Breast epithelium (tissue), 4 donors: ENCODE measurements at regions not wholly inside any gene's neighbourhood (a gene's known extent, or its start where the extent isn't known, plus 50 kb on each side); places are given as distances from the start of the nearest gene placed in this dataset.

Source experiments
- DNase-seq, 2 donors: peaks; one replicate each; pipeline ENCODE4 v3.0.0-alpha.2; 2019; ENCODE audit warnings: low spot score in 2 of 2
- H3K27ac ChIP-seq, 2 donors: fragments of 200-600 bp; sonication (generic) in 1 of 2; one replicate each; pipeline ENCODE4 v1.5.1; 2016 to 2019; ENCODE audit warnings: mild to moderate bottlenecking in 1 of 2
- H3K27me3 ChIP-seq, 2 donors: fragments of 200-600 bp; sonication (generic) in 1 of 2; one replicate each; pipeline versions ENCODE4 v1.5.1 to v1.6.0; 2017 to 2019; ENCODE audit warnings: control low read depth in 1 of 2, mild to moderate bottlenecking in 1 of 2
- H3K36me3 ChIP-seq: fragments of 200-600 bp; one replicate; pipeline ENCODE4 v1.5.1; 2019
- H3K4me1 ChIP-seq, 2 donors: fragments of 200-600 bp; sonication (generic); one replicate each; pipeline ENCODE4 v1.5.1; 2016 to 2019; ENCODE audit warnings: control low read depth in 1 of 2
- H3K4me3 ChIP-seq, 3 donors: fragments of 200-600 bp; sonication (generic); 1 replicate in 2 of 3; 2 replicates in 1 of 3; pipeline ENCODE4 v1.5.1; 2016 to 2019; ENCODE audit warnings: mild to moderate bottlenecking in 3 of 3, moderate library complexity in 2 of 3
- H3K9me3 ChIP-seq, 2 donors: fragments of 200-600 bp; sonication (generic) in 1 of 2; one replicate each; pipeline ENCODE4 v1.5.1; 2016 to 2019; ENCODE audit warnings: control low read depth in 1 of 2
- CTCF ChIP-seq, 3 donors: fragments of 450-650 bp; IDR thresholded peaks; one replicate each; pipeline ENCODE4 v1.5.1; 2016 to 2017; ENCODE audit warnings: antibody characterized with exemption in 3 of 3, mild to moderate bottlenecking in 3 of 3, moderate library complexity in 3 of 3
- POLR2A ChIP-seq: fragments of 450-650 bp; IDR thresholded peaks from one replicate; pipeline ENCODE4 v1.6.1; 2016; ENCODE audit warnings: antibody characterized with exemption, mild to moderate bottlenecking, moderate library complexity
- POLR2AphosphoS5 ChIP-seq, 3 donors: sonication (generic); formaldehyde crosslinking; IDR thresholded peaks; one replicate each; pipeline ENCODE4 v1.6.1; 2017; ENCODE audit warnings: antibody characterized with exemption in 3 of 3
- intact Hi-C: fragments of 100-400 bp; cut with DNase I; formaldehyde crosslinking; loops from one replicate; pipeline ENCODE4 v1.15.1; 2023; ENCODE audit warnings: low total_unique reads

GRCh38 chr1:218874313-218874712 lies 299.4 kb upstream of the LYPLAL1 start:
- Histone ChIP-seq H3K27ac (no peak overlapping the region), H3K4me1 (no peaks in the 10 kb centered on the region), H3K9me3 (no peaks in the 10 kb centered on the region), H3K4me3 (no peak overlapping the region), H3K36me3 (no peaks in the 10 kb centered on the region), H3K27me3 (no peaks in the 10 kb centered on the region)
- DNase-seq: no peak
- intact Hi-C loops: no loop called here
- TF ChIP-seq POLR2AphosphoS5 (IDR thresholded peaks at IDR 0.05) (no peak), CTCF (IDR thresholded peaks at IDR 0.05) (no peak), POLR2A (no peak)

- Histone ChIP-seq H3K4me3 (no peak overlapping the region), H3K27ac (no peak overlapping the region), H3K36me3 (no peaks in the 10 kb centered on the region), H3K4me1 (no peaks in the 10 kb centered on the region), H3K27me3 (no peaks in the 10 kb centered on the region), H3K9me3 (no peaks in the 10 kb centered on the region)
- no peak for TF ChIP-seq CTCF (IDR thresholded peaks at IDR 0.05)
- no peak for TF ChIP-seq POLR2A
- no peak for TF ChIP-seq POLR2AphosphoS5 (IDR thresholded peaks at IDR 0.05)
- no peak for DNase-seq
- intact Hi-C loops: no loop called here
These were observed 298.8 kb upstream of the LYPLAL1 start for GRCh38 chr1:218874801-218875400.

- Histone ChIP-seq H3K27ac (no peak overlapping the region), H3K4me3 (no peak overlapping the region), H3K9me3 (no peaks in the 10 kb centered on the region), H3K27me3 (no peaks in the 10 kb centered on the region), H3K36me3 (no peaks in the 10 kb centered on the region), H3K4me1 (no peaks in the 10 kb centered on the region)
- no peak for DNase-seq
- intact Hi-C loops: no loop called here
- no peak for TF ChIP-seq CTCF (IDR thresholded peaks at IDR 0.05)
- no peak for TF ChIP-seq POLR2AphosphoS5 (IDR thresholded peaks at IDR 0.05)
- TF ChIP-seq POLR2A: no peak
These were observed 295.3 kb upstream of the LYPLAL1 start for GRCh38 chr1:218878369-218878768.

- Histone ChIP-seq H3K36me3 (no peaks in the 10 kb centered on the region), H3K27ac (no peak overlapping the region), H3K4me1 (no peaks in the 10 kb centered on the region), H3K27me3 (no peaks in the 10 kb centered on the region), H3K9me3 (no peaks in the 10 kb centered on the region), H3K4me3 (no peak overlapping the region)
- no peak for TF ChIP-seq CTCF (IDR thresholded peaks at IDR 0.05)
- TF ChIP-seq POLR2A: no peak
- no peak for TF ChIP-seq POLR2AphosphoS5 (IDR thresholded peaks at IDR 0.05)
- intact Hi-C loops: no loop called here
- no peak for DNase-seq
These were observed 293.1 kb upstream of the LYPLAL1 start for GRCh38 chr1:218880484-218881060.

- Histone ChIP-seq H3K27me3 (no peaks in the 10 kb centered on the region), H3K9me3 (no peaks in the 10 kb centered on the region), H3K27ac (no peak overlapping the region), H3K4me3 (no peak overlapping the region), H3K36me3 (no peaks in the 10 kb centered on the region), H3K4me1 (no peaks in the 10 kb centered on the region)
- DNase-seq: no peak
- intact Hi-C loops: no loop called here
- TF ChIP-seq CTCF (IDR thresholded peaks at IDR 0.05): no peak
- TF ChIP-seq POLR2A: no peak
- no peak for TF ChIP-seq POLR2AphosphoS5 (IDR thresholded peaks at IDR 0.05)
These were observed 291.2 kb upstream of the LYPLAL1 start for GRCh38 chr1:218882454-218882853.
